HFFc6 (cell line): ENCODE measurements at regions not wholly inside any gene's neighbourhood (a gene's known extent, or its start where the extent isn't known, plus 50 kb on each side); places are given as distances from the start of the nearest gene placed in this dataset.

Experiments used
- DNase-seq: peaks from one replicate; pipeline ENCODE4 v3.0.0-alpha.2; 2018
- H3K27ac Mint-ChIP-seq: 2 replicates; pipeline ENCODE4 v1.8.0; 2020; ENCODE audit warnings: mild to moderate bottlenecking, mixed read lengths
- H3K27me3 Mint-ChIP-seq: 2 replicates; pipeline ENCODE4 v1.8.0; 2021; ENCODE audit warnings: mild to moderate bottlenecking, moderate library complexity, mixed read lengths; ENCODE audit not compliant: insufficient read depth
- H3K36me3 Mint-ChIP-seq: 2 replicates; pipeline ENCODE4 v1.8.0; 2021; ENCODE audit warnings: low read depth, mixed read lengths
- H3K4me1 Mint-ChIP-seq: 2 replicates; pipeline ENCODE4 v1.8.0; 2020; ENCODE audit warnings: low read depth, mixed read lengths
- H3K4me3 Mint-ChIP-seq: 2 replicates; pipeline ENCODE4 v1.8.0; 2020; ENCODE audit warnings: mild to moderate bottlenecking, moderate library complexity, mixed read lengths
- H3K9me3 Mint-ChIP-seq: 2 replicates; pipeline ENCODE4 v1.8.0; 2020; ENCODE audit warnings: mild to moderate bottlenecking, mixed read lengths
- CTCF ChIP-seq: fragments of 200-600 bp; sonication (generic); IDR thresholded peaks from 2 replicates; pipeline ENCODE4 v1.5.0; 2021; ENCODE audit warnings: antibody characterized with exemption, mild to moderate bottlenecking

GRCh38 chr2:192487636-192488035 is 292.9 kb upstream of the TMEFF2 start:
- H3K4me3 Mint-ChIP-seq: no peak overlapping the region
- H3K27ac Mint-ChIP-seq: no peak overlapping the region
- no peak for DNase-seq
- no peaks in the 10 kb centered on the region for H3K4me1 Mint-ChIP-seq
- peaks cover 41% of the 10 kb centered on the region for H3K9me3 Mint-ChIP-seq
- no peak for TF ChIP-seq CTCF
- no peaks in the 10 kb centered on the region for H3K36me3 Mint-ChIP-seq
- H3K27me3 Mint-ChIP-seq: no peaks in the 10 kb centered on the region

DNA sequence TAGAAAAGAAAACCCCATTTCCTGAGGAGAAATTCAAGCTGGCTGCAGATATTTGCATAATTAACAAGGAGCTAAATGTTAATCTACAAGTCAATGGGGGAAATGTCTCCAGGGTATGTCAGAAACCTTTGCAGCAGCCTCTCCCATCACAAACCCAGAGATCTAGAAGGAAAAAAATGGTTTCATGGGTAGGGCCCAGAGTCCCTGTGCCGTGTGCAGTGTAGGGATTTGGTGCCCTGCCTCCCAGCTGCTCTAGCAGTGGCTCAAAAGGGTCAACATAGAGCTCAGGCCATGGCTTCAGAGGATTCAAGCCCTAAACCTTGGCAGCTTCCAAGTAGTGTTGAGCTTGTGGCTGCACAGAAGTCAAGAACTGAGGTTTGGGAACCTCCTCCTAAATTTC is 290.2 kb upstream of the TMEFF2 start:
- Mint-ChIP-seq H3K9me3 (peaks cover 37% of the 10 kb centered on the region), H3K4me3 (no peak overlapping the region), H3K4me1 (no peaks in the 10 kb centered on the region), H3K36me3 (no peaks in the 10 kb centered on the region), H3K27me3 (no peaks in the 10 kb centered on the region), H3K27ac (no peak overlapping the region)
- DNase-seq: no peak
- TF ChIP-seq CTCF: no peak

DNA sequence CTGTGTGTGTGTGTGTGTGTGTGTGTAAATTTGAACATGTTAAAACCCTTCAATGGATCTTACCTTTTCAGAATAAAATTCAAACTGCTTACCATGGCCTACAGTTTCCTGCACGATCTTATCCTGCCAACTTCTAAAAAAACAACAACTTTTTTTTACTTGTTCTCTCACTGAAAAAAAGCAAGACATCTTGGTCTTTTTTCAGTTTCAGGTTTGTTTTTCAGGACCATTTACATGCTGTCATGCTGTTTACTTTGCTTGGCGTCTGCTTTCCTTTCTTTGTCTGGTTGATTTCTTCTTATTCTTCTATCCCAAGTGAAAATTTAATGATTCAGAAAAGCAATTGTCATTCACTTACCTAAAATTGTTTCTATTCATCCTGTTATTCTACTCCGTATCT is 286.3 kb upstream of the TMEFF2 start:
- TF ChIP-seq CTCF: no peak
- Mint-ChIP-seq H3K27ac (no peak overlapping the region), H3K4me3 (no peak overlapping the region), H3K27me3 (no peaks in the 10 kb centered on the region), H3K9me3 (peaks cover 28% of the 10 kb centered on the region), H3K36me3 (no peaks in the 10 kb centered on the region), H3K4me1 (no peaks in the 10 kb centered on the region)
- DNase-seq: no peak

DNA sequence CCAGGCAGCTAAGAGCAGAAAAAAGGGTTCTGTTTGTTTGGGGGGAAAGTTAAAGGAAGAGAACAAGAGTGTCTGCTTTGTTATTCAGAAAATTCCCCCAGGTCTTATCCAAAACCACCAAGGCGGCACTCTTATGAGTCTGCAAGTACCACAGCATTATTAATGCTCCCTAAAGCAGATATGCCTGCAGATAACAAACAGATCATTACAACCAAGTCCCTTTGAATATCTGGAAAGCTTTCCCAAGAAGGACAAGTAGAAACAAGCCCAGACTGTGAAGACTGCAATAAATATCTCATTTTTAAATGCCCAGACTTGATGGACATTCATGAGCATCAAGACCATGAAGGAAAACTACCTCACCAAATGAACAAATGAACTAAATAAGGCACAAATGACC is 278.6 kb upstream of the TMEFF2 start:
- TF ChIP-seq CTCF: no peak
- Mint-ChIP-seq H3K36me3 (no peaks in the 10 kb centered on the region), H3K27me3 (no peaks in the 10 kb centered on the region), H3K27ac (no peak overlapping the region), H3K4me1 (no peaks in the 10 kb centered on the region), H3K9me3 (peaks cover 35% of the 10 kb centered on the region), H3K4me3 (no peak overlapping the region)
- no peak for DNase-seq

GRCh38 chr2:192471982-192472381 is 277.2 kb upstream of the TMEFF2 start:
- no peak for TF ChIP-seq CTCF
- H3K4me1 Mint-ChIP-seq: no peaks in the 10 kb centered on the region
- H3K27ac Mint-ChIP-seq: no peak overlapping the region
- H3K36me3 Mint-ChIP-seq: no peaks in the 10 kb centered on the region
- H3K27me3 Mint-ChIP-seq: no peaks in the 10 kb centered on the region
- H3K9me3 Mint-ChIP-seq: peaks cover 29% of the 10 kb centered on the region
- H3K4me3 Mint-ChIP-seq: no peak overlapping the region
- no peak for DNase-seq

DNA sequence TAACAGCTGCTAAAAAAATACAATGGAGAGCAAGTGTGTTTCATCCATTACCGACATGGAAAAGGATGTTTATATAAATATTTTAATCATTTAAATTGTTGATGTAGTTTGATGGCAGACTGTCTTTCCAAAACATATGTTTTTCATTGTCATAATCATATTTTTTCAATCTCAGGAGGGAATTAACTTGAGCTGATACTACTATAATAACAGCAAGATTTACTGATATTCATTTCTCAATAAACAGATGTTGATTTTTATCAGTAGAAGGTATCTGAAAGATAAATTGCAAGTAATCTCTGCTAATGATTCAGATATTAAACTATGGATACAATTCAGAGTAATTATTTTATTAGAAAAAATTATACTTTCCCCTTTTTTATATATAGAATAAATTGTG is 274.9 kb upstream of the TMEFF2 start:
- Mint-ChIP-seq H3K36me3 (no peaks in the 10 kb centered on the region), H3K4me3 (no peak overlapping the region), H3K27ac (no peak overlapping the region), H3K4me1 (no peaks in the 10 kb centered on the region), H3K27me3 (no peaks in the 10 kb centered on the region), H3K9me3 (peaks cover 29% of the 10 kb centered on the region)
- no peak for DNase-seq
- TF ChIP-seq CTCF: no peak
